IMR-90 (cell line): ENCODE measurements at regions not wholly inside any gene's neighbourhood (a gene's known extent, or its start where the extent isn't known, plus 50 kb on each side); places are given as distances from the start of the nearest gene placed in this dataset.

Experiments
- ATAC-seq: fragments of 200-7000 bp; cut with Tn5 transposase; 2 replicates; pipeline ENCODE4 v1.9.1; 2020; ENCODE audit warnings: low read depth, mild to moderate bottlenecking, moderate library complexity
- BruUV-seq: library from RNA; stranded (reverse); fragments of 400-500 nt; replicated peaks from 2 replicates; lab custom pipeline; 2021; lab: Mats Ljungman, UMichigan
- CTCF ChIA-PET: fragments of 300-600 bp; formaldehyde crosslinking; extraction: SDS; loops from one replicate; lab custom pipeline; 2021; ENCODE audit warnings: antibody characterized with exemption; lab: Yijun Ruan, JAX
- POLR2A ChIA-PET: fragments of 300-600 bp; sonication (Branson Sonifier 250); formaldehyde crosslinking; loops from one replicate; lab custom pipeline; 2022; ENCODE audit warnings: antibody characterized with exemption; ENCODE audit not compliant: unreplicated experiment; lab: Charles Lee
- DNase-seq: peaks from one replicate; pipeline ENCODE4 v3.0.0; 2013
- H2AFZ ChIP-seq: replicated peaks from 2 replicates; pipeline ENCODE3; 2013; ENCODE audit warnings: low read length, mild to moderate bottlenecking; ENCODE audit not compliant: poor library complexity
- H2AK5ac ChIP-seq: 2 replicates; pipeline ENCODE4 v1.6.1; 2013; ENCODE audit warnings: low read depth, low read length, inconsistent platforms
- H2AK9ac ChIP-seq: replicated peaks from 2 replicates; pipeline ENCODE3; 2013; ENCODE audit warnings: mild to moderate bottlenecking, low read depth, low read length, moderate library complexity; ENCODE audit not compliant: poor library complexity
- H2BK120ac ChIP-seq: 2 replicates; pipeline ENCODE4 v1.6.1; 2013; ENCODE audit warnings: low read depth, low read length, inconsistent platforms
- H2BK15ac ChIP-seq: 3 replicates; pipeline ENCODE4 v1.6.1; 2013; ENCODE audit warnings: low read depth, low read length, inconsistent platforms
- H2BK20ac ChIP-seq: 2 replicates; pipeline ENCODE4 v1.6.1; 2013; ENCODE audit warnings: low read depth, mild to moderate bottlenecking, inconsistent platforms, low read length, moderate library complexity
- H2BK5ac ChIP-seq: 2 replicates; pipeline ENCODE4 v1.6.1; 2013; ENCODE audit warnings: mild to moderate bottlenecking, low read depth, low read length, inconsistent platforms; ENCODE audit not compliant: poor library complexity, severe bottlenecking
- H3K14ac ChIP-seq: replicated peaks from 2 replicates; pipeline ENCODE4 v1.6.1; 2013; ENCODE audit warnings: low read depth, low read length, inconsistent platforms
- H3K18ac ChIP-seq: 2 replicates; pipeline ENCODE4 v1.6.1; 2013; ENCODE audit warnings: low read depth, low read length, control low read depth
- H3K23ac ChIP-seq: 2 replicates; pipeline ENCODE4 v1.6.1; 2013; ENCODE audit warnings: low read depth, low read length, inconsistent platforms
- H3K27ac ChIP-seq: 2 replicates; pipeline ENCODE4 v1.5.1; 2013; ENCODE audit warnings: mild to moderate bottlenecking, control low read depth, low read length; ENCODE audit not compliant: insufficient read depth
- H3K27me3 ChIP-seq: 2 replicates; pipeline ENCODE4 v1.6.1; 2013; ENCODE audit warnings: low read length; ENCODE audit not compliant: control insufficient read depth, insufficient read depth
- H3K36me3 ChIP-seq: 2 replicates; pipeline ENCODE4 v1.6.1; 2013; ENCODE audit warnings: low read length, mixed read lengths; ENCODE audit not compliant: control insufficient read depth, insufficient read depth
- H3K4ac ChIP-seq: 2 replicates; pipeline ENCODE4 v1.6.1; 2013; ENCODE audit warnings: low read depth, low read length, inconsistent platforms
- H3K4me1 ChIP-seq: 2 replicates; pipeline ENCODE4 v1.6.1; 2013; ENCODE audit warnings: low read length, mixed read lengths; ENCODE audit not compliant: control insufficient read depth, insufficient read depth
- H3K4me2 ChIP-seq: 2 replicates; pipeline ENCODE4 v1.6.1; 2013; ENCODE audit warnings: low read depth, mild to moderate bottlenecking, control low read depth, low read length, moderate library complexity
- H3K4me3 ChIP-seq: 2 replicates; pipeline ENCODE4 v1.5.1; 2013; ENCODE audit warnings: low read depth, mild to moderate bottlenecking, control low read depth, low read length, moderate library complexity; ENCODE audit not compliant: insufficient read depth
- H3K56ac ChIP-seq: 2 replicates; pipeline ENCODE4 v1.6.1; 2013; ENCODE audit warnings: low read length, inconsistent platforms; ENCODE audit not compliant: insufficient read depth; ENCODE audit errors: extremely low read depth
- H3K79me1 ChIP-seq, 2 experiments: 2 replicates each; pipeline ENCODE4 v1.6.1; 2013; ENCODE audit warnings: low read length in 2 of 2, inconsistent platforms in 1 of 2, low read depth in 1 of 2
- H3K9ac ChIP-seq: 2 replicates; pipeline ENCODE4 v1.6.1; 2013; ENCODE audit warnings: low read depth, low read length, control low read depth
- H3K9me1 ChIP-seq: 2 replicates; pipeline ENCODE4 v1.6.1; 2013; ENCODE audit warnings: low read length, inconsistent platforms; ENCODE audit not compliant: insufficient read depth
- H3K9me3 ChIP-seq: 2 replicates; pipeline ENCODE4 v1.6.1; 2013; ENCODE audit warnings: low read length; ENCODE audit not compliant: control insufficient read depth, insufficient read depth
- H4K20me1 ChIP-seq: 2 replicates; pipeline ENCODE4 v1.6.1; 2013; ENCODE audit warnings: low read length, inconsistent platforms; ENCODE audit not compliant: insufficient read depth
- H4K5ac ChIP-seq: 2 replicates; pipeline ENCODE4 v1.6.1; 2013; ENCODE audit warnings: mild to moderate bottlenecking, low read depth, low read length, control low read depth
- H4K8ac ChIP-seq, 2 experiments: 2 replicates each; pipeline ENCODE4 v1.6.1; 2013; ENCODE audit warnings: low read depth in 2 of 2, low read length in 2 of 2, control low read depth in 1 of 2, inconsistent platforms in 1 of 2
- H4K91ac ChIP-seq: 2 replicates; pipeline ENCODE4 v1.6.1; 2013; ENCODE audit warnings: low read depth, low read length, inconsistent platforms; ENCODE audit not compliant: insufficient read depth
- CEBPB ChIP-seq: IDR thresholded peaks from 2 replicates; pipeline ENCODE4 v1.6.1; 2012; ENCODE audit warnings: low read depth, low read length, improper control_type of control experiment
- ELK1 ChIP-seq: fragments of 150-350 bp; IDR thresholded peaks from 2 replicates; pipeline ENCODE4 v1.6.1; 2016; ENCODE audit warnings: low read depth, mild to moderate bottlenecking, low read length, moderate library complexity, borderline replicate concordance
- MAZ ChIP-seq: IDR thresholded peaks from 2 replicates; pipeline ENCODE4 v1.6.1; 2012; ENCODE audit warnings: low read depth, mild to moderate bottlenecking, low read length, improper control_type of control experiment, moderate library complexity, borderline replicate concordance
- NFE2L2 ChIP-seq: fragments of 150-350 bp; IDR thresholded peaks from 2 replicates; pipeline ENCODE4 v1.6.1; 2016; ENCODE audit warnings: low read depth, mild to moderate bottlenecking, low read length
- POLR2A ChIP-seq: IDR thresholded peaks from 2 replicates; pipeline ENCODE4 v1.6.1; 2012; ENCODE audit warnings: mild to moderate bottlenecking, low read depth, low read length
- RFX5 ChIP-seq: IDR thresholded peaks from 2 replicates; pipeline ENCODE4 v1.8.0; 2012; ENCODE audit warnings: low read depth, mild to moderate bottlenecking, low read length, moderate library complexity
- SMC3 ChIP-seq: fragments of 150-350 bp; IDR thresholded peaks from 2 replicates; pipeline ENCODE4 v1.6.1; 2016; ENCODE audit warnings: low read depth, mild to moderate bottlenecking, antibody characterized with exemption, low read length, moderate library complexity
- WGBS, 2 experiments: methylation state at CpG; one replicate each; pipeline versions ENCODE4 v1.1.5 to v1.1.7; 2013; ENCODE audit warnings: missing lambda C conversion rate in 2 of 2; ENCODE audit not compliant: insufficient read length in 1 of 2; ENCODE audit errors: extremely low coverage in 2 of 2; 5-methylcytosine and 5-hydroxymethylcytosine counted together
- dilution Hi-C: fragments of 300-500 bp; cut with HindIII; formaldehyde crosslinking; loops from one replicate; pipeline ENCODE4 v1.14.3; 2018; ENCODE audit warnings: low sequenced_read_pairs; ENCODE audit not compliant: unreplicated experiment
- in situ Hi-C: fragments of 300-500 bp; cut with MboI; formaldehyde crosslinking; loops from 3 replicates; pipeline ENCODE4 v1.14.3; 2019; ENCODE audit warnings: low sequenced_read_pairs, inconsistent platforms, mixed read lengths
- intact Hi-C: fragments of 100-400 bp; cut with micrococcal nuclease; formaldehyde crosslinking; loops from 2 replicates; pipeline ENCODE4 v1.10.0; 2022
- TF ChIP-seq, protein P1 (sequence below): conservative IDR thresholded peaks from 2 replicates; pipeline ENCODE4 v1.5.1; 2012; ENCODE audit warnings: mild to moderate bottlenecking, low read depth, low read length, improper control_type of control experiment

DNA sequence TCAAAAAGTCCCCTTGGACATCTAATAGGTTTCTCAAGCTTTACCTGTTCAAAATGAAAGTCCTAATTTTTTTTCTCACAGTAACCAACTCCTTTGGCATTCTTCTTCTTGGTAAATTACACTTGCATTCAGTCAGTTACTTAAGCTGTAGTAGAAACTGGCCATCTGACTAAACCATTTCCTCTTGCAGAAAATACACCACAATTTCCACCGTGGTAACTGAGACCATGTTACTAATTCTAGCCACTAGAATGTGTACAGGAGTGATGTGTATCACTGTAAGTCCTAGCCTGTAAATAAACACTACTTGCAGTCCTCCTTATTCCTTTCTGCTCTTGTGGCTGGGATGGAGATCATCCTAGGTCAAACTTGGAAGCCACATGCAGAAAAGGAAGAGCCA, 965.4 kb upstream of the TMPRSS15 start:
- Histone ChIP-seq H3K4me3 (no peak overlapping the region), H3K56ac (no peak overlapping the region), H3K79me1 (no peaks in the 10 kb centered on the region), H2BK20ac (no peak overlapping the region), H2BK15ac (no peak overlapping the region), H2AK9ac (no peak overlapping the region), H3K18ac (no peak overlapping the region), H2AK5ac (no peak overlapping the region), H3K23ac (no peak overlapping the region), H3K14ac (no peak overlapping the region), H3K9me1 (no peaks in the 10 kb centered on the region), H2AFZ (no peak overlapping the region), H3K4ac (no peak overlapping the region), H3K27me3 (no peaks in the 10 kb centered on the region), H2BK5ac (no peak overlapping the region), H4K20me1 (no peaks in the 10 kb centered on the region), H3K36me3 (no peaks in the 10 kb centered on the region), H2BK120ac (no peak overlapping the region), H4K8ac (no peak overlapping the region), H3K9me3 (peaks cover 2% of the 10 kb centered on the region; the same call in 1 of the 2 replicates), H3K27ac (no peak overlapping the region), H3K4me2 (no peak overlapping the region), H4K91ac (no peak overlapping the region), H3K9ac (no peak overlapping the region), H4K5ac (no peak overlapping the region), H3K4me1 (no peaks in the 10 kb centered on the region)
- dilution Hi-C loops: no loop called here
- in situ Hi-C loops: no loop called here
- intact Hi-C loops: no loop called here
- ChIA-PET CTCF (no interaction called here), POLR2A (no interaction called here)
- TF ChIP-seq NFE2L2: no peak
- no peak for TF ChIP-seq RFX5
- TF ChIP-seq POLR2A: no peak
- TF ChIP-seq, protein P1, sequence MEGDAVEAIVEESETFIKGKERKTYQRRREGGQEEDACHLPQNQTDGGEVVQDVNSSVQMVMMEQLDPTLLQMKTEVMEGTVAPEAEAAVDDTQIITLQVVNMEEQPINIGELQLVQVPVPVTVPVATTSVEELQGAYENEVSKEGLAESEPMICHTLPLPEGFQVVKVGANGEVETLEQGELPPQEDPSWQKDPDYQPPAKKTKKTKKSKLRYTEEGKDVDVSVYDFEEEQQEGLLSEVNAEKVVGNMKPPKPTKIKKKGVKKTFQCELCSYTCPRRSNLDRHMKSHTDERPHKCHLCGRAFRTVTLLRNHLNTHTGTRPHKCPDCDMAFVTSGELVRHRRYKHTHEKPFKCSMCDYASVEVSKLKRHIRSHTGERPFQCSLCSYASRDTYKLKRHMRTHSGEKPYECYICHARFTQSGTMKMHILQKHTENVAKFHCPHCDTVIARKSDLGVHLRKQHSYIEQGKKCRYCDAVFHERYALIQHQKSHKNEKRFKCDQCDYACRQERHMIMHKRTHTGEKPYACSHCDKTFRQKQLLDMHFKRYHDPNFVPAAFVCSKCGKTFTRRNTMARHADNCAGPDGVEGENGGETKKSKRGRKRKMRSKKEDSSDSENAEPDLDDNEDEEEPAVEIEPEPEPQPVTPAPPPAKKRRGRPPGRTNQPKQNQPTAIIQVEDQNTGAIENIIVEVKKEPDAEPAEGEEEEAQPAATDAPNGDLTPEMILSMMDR: no peak
- TF ChIP-seq SMC3: no peak
- no peak for TF ChIP-seq CEBPB
- no peak for TF ChIP-seq MAZ
- TF ChIP-seq ELK1: no peak
- DNase-seq: no peak
- no TSS peak for BruUV-seq
- ATAC-seq: no peak
- whole genome bisulfite sequencing, 2 experiments: no CpG with 5 or more reads among the region's 1 CpG
